Kidney (tissue), 13 donors: ENCODE measurements at regions not wholly inside any gene's neighbourhood (a gene's known extent, or its start where the extent isn't known, plus 50 kb on each side); places are given as distances from the start of the nearest gene placed in this dataset.
"Not testable (repeated sequence)": the region's sequence is repeated elsewhere in the genome, so short reads cannot be mapped to it uniquely, and the experiment has no call there.

Experiments
- DNase-seq, 5 donors: peaks; one replicate each; pipeline ENCODE4 v3.0.0-alpha.2; 2013 to 2020
- FAIRE-seq: peaks from 2 replicates; lab custom pipeline; 2012; peaks lifted over from hg19 to GRCh38; lab: Jason Lieb, UNC
- H3K27ac ChIP-seq, 2 donors: one replicate each; pipeline ENCODE4 v1.7.0; 2013; ENCODE audit warnings: low read depth in 2 of 2, low read length in 2 of 2, inconsistent platforms in 1 of 2
- H3K27me3 ChIP-seq: one replicate; pipeline ENCODE4 v1.7.1; 2013; ENCODE audit warnings: low read length, inconsistent platforms; ENCODE audit not compliant: control insufficient read depth, insufficient read depth
- H3K36me3 ChIP-seq, 3 donors: one replicate each; pipeline versions ENCODE4 v1.7.0 to v1.7.1; 2013; ENCODE audit warnings: low read length in 3 of 3, control low read depth in 1 of 3, inconsistent platforms in 1 of 3; ENCODE audit not compliant: insufficient read depth in 3 of 3, control insufficient read depth in 2 of 3
- H3K4me1 ChIP-seq, 3 donors: one replicate each; pipeline versions ENCODE4 v1.7.0 to v1.7.1; 2013; ENCODE audit warnings: low read length in 3 of 3, inconsistent platforms in 1 of 3, low read depth in 1 of 3; ENCODE audit not compliant: control insufficient read depth in 2 of 3, insufficient read depth in 2 of 3
- H3K4me3 ChIP-seq, 3 donors: one replicate each; pipeline versions ENCODE4 v1.7.0 to v1.8.1; 2013; ENCODE audit warnings: low read length in 3 of 3, control low read depth in 1 of 3, inconsistent platforms in 1 of 3
- H3K9ac ChIP-seq, 3 donors: one replicate each; pipeline versions ENCODE4 v1.7.0 to v1.7.1; 2013; ENCODE audit warnings: low read length in 3 of 3, control low read depth in 1 of 3, inconsistent platforms in 1 of 3
- H3K9me3 ChIP-seq, 3 donors: one replicate each; pipeline versions ENCODE4 v1.7.0 to v1.7.1; 2013; ENCODE audit warnings: low read length in 3 of 3, control low read depth in 1 of 3, inconsistent platforms in 1 of 3; ENCODE audit not compliant: control insufficient read depth in 2 of 3, insufficient read depth in 1 of 3
- CTCF ChIP-seq: IDR thresholded peaks from 3 replicates; pipeline ENCODE4 v1.5.1; 2012; ENCODE audit warnings: mild to moderate bottlenecking, moderate library complexity, borderline replicate concordance; ENCODE audit not compliant: insufficient read depth; ENCODE audit errors: extremely low read depth
- intact Hi-C: fragments of 100-400 bp; cut with DNase I; formaldehyde crosslinking; loops from one replicate; pipeline ENCODE4 v1.11.1; 2022
- donor health status: control.
- donor health status: control.
- donor health status: control.
- donor health status: control.
- donor health status: control.
- donor health status: DM: yes; HTN: yes; CAD: no.
- donor health status: Normal renal cell carcinoma (clear cell type).

- H3K9ac ChIP-seq = no peak overlapping the region
- DNase-seq (no peak), FAIRE-seq (no peak)
- no peaks in the 10 kb centered on the region for H3K36me3 ChIP-seq
- intact Hi-C loops = no loop called here
- H3K27ac ChIP-seq = no peak overlapping the region
- no peaks in the 10 kb centered on the region for H3K4me1 ChIP-seq
- no peak overlapping the region for H3K4me3 ChIP-seq
- no peaks in the 10 kb centered on the region for H3K27me3 ChIP-seq
- H3K9me3 ChIP-seq = no peaks in the 10 kb centered on the region
- no peak for TF ChIP-seq CTCF
Observed at GRCh38 chr13:18236528-18236815, 945.2 kb downstream of the TUBA3C start.

- Histone ChIP-seq H3K36me3 (no peaks in the 10 kb centered on the region), H3K9ac (no peak overlapping the region), H3K4me1 (no peaks in the 10 kb centered on the region), H3K4me3 (no peak overlapping the region), H3K27me3 (no peaks in the 10 kb centered on the region), H3K27ac (no peak overlapping the region), H3K9me3 (no peaks in the 10 kb centered on the region)
- DNase-seq (no peak), FAIRE-seq (no peak)
- intact Hi-C loops = no loop called here
- no peak for TF ChIP-seq CTCF
Observed at GRCh38 chr13:18235756-18236527, 945.7 kb downstream of the TUBA3C start.

GRCh38 chr13:18235172-18235571 lies 946.5 kb downstream of the TUBA3C start:
- no peak for DNase-seq
- TF ChIP-seq CTCF = no peak
- Histone ChIP-seq H3K4me3 (no peak overlapping the region), H3K27me3 (no peaks in the 10 kb centered on the region), H3K9me3 (no peaks in the 10 kb centered on the region), H3K9ac (no peak overlapping the region), H3K4me1 (no peaks in the 10 kb centered on the region), H3K27ac (no peak overlapping the region), H3K36me3 (no peaks in the 10 kb centered on the region)
- intact Hi-C loops = no loop called here
- no peak for FAIRE-seq

DNA sequence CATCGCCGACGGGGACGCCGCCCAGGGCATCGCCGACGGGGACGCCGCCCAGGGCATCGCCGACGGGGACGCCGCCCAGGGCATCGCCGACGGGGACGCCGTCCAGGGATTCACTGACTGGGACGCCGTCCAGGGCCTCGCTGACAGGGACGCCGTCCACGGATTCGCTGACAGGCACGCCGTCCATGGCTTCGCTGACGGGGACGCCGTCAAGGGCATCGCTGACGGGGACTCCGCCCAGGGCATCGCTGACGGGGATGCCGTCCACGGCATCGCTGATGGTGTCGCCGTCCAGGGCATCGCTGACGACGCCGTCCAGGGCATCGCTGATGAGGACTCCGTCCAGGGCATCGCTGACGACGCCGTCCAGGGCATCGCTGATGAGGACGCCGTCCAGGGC lies 947.2 kb downstream of the TUBA3C start:
- DNase-seq, H3K27ac ChIP-seq, H3K4me1 ChIP-seq, H3K36me3 ChIP-seq, H3K4me3 ChIP-seq, H3K27me3 ChIP-seq, FAIRE-seq, H3K9me3 ChIP-seq, intact Hi-C loops, H3K9ac ChIP-seq: not testable (repeated sequence)
